Astrocyte (in vitro differentiated cells and primary cell): ENCODE measurements at regions not wholly inside any gene's neighbourhood (a gene's known extent, or its start where the extent isn't known, plus 50 kb on each side); places are given as distances from the start of the nearest gene placed in this dataset.

Source experiments
- CTCF ChIP-seq: IDR thresholded peaks from 2 replicates; pipeline ENCODE4 v1.5.1; 2011; ENCODE audit warnings: low read depth, mild to moderate bottlenecking, inconsistent platforms, low read length, moderate library complexity; ENCODE audit not compliant: insufficient read depth
- EZH2 ChIP-seq: IDR thresholded peaks from 2 replicates; pipeline ENCODE4 v1.6.1; 2012; ENCODE audit warnings: mild to moderate bottlenecking, low read length, inconsistent platforms; ENCODE audit not compliant: insufficient read depth

GRCh38 chr1:218985424-218985984, 188.2 kb upstream of the LYPLAL1 start:
- TF ChIP-seq CTCF (no peak), EZH2 (no peak)
